Peyer's patch (tissue), 4 donors: ENCODE measurements at regions not wholly inside any gene's neighbourhood (a gene's known extent, or its start where the extent isn't known, plus 50 kb on each side); places are given as distances from the start of the nearest gene placed in this dataset.
"Not testable (repeated sequence)": the region's sequence is repeated elsewhere in the genome, so short reads cannot be mapped to it uniquely, and the experiment has no call there.

Experiments
- POLR2A ChIP-seq, 2 donors: fragments of 450-650 bp; IDR thresholded peaks; one replicate each; pipeline ENCODE4 v1.5.1; 2017; ENCODE audit warnings: antibody characterized with exemption in 2 of 2, mild to moderate bottlenecking in 2 of 2, moderate library complexity in 2 of 2
- TF ChIP-seq, protein P1 (sequence below), 6 experiments: fragments of 450-650 bp in 4 of 6; fragments of 200-600 bp in 2 of 6; sonication (generic) in 1 of 6; IDR thresholded peaks; one replicate each; pipeline ENCODE4 v1.5.1; 2017 to 2019; ENCODE audit warnings: antibody characterized with exemption in 6 of 6, mild to moderate bottlenecking in 3 of 6, moderate library complexity in 1 of 6

- TF ChIP-seq, protein P1, sequence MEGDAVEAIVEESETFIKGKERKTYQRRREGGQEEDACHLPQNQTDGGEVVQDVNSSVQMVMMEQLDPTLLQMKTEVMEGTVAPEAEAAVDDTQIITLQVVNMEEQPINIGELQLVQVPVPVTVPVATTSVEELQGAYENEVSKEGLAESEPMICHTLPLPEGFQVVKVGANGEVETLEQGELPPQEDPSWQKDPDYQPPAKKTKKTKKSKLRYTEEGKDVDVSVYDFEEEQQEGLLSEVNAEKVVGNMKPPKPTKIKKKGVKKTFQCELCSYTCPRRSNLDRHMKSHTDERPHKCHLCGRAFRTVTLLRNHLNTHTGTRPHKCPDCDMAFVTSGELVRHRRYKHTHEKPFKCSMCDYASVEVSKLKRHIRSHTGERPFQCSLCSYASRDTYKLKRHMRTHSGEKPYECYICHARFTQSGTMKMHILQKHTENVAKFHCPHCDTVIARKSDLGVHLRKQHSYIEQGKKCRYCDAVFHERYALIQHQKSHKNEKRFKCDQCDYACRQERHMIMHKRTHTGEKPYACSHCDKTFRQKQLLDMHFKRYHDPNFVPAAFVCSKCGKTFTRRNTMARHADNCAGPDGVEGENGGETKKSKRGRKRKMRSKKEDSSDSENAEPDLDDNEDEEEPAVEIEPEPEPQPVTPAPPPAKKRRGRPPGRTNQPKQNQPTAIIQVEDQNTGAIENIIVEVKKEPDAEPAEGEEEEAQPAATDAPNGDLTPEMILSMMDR (IDR thresholded peaks at IDR 0.05): not testable (repeated sequence)
- not testable (repeated sequence) for TF ChIP-seq POLR2A (IDR thresholded peaks at IDR 0.05)
These were observed 98.3 kb upstream of the DPH5 start for GRCh38 chr1:101123904-101124303.
